NCI-H1694 treated with DMSO at 0.1 percent for 48 hours (cell line): ENCODE measurements at regions not wholly inside any gene's neighbourhood (a gene's known extent, or its start where the extent isn't known, plus 50 kb on each side); places are given as distances from the start of the nearest gene placed in this dataset.

Experiments
- DNase-seq: peaks from one replicate; lab custom pipeline; 2025; lab: John Stamatoyannopoulos, UW

- no peak for DNase-seq
These were observed 650.1 kb downstream of the SLC4A3 start for GRCh38 chr2:220277445-220277975.

- DNase-seq = no peak
These were observed 650.6 kb downstream of the SLC4A3 start for GRCh38 chr2:220278022-220278421.

- no peak for DNase-seq
These were observed 651.9 kb downstream of the SLC4A3 start for GRCh38 chr2:220279372-220279771.

GRCh38 chr2:220279840-220280239, 652.4 kb downstream of the SLC4A3 start:
- no peak for DNase-seq

GRCh38 chr2:220280736-220281135, 653.3 kb downstream of the SLC4A3 start:
- no peak for DNase-seq

GRCh38 chr2:220281771-220282170, 654.3 kb downstream of the SLC4A3 start:
- no peak for DNase-seq

- DNase-seq = no peak
These were observed 654.8 kb downstream of the SLC4A3 start for GRCh38 chr2:220282236-220282635.

GRCh38 chr2:220293966-220294365, 666.5 kb downstream of the SLC4A3 start:
- DNase-seq = no peak

- no peak for DNase-seq
These were observed 668.7 kb downstream of the SLC4A3 start for GRCh38 chr2:220296174-220296573.

GRCh38 chr2:220297093-220297492, 669.7 kb downstream of the SLC4A3 start:
- DNase-seq = no peak

GRCh38 chr2:220300806-220301205, 673.4 kb downstream of the SLC4A3 start:
- DNase-seq = no peak

- no peak for DNase-seq
These were observed 675.3 kb downstream of the SLC4A3 start for GRCh38 chr2:220302756-220303155.

- no peak for DNase-seq
These were observed 681.8 kb downstream of the SLC4A3 start for GRCh38 chr2:220309215-220309614.

- no peak for DNase-seq
These were observed 683.0 kb downstream of the SLC4A3 start for GRCh38 chr2:220310451-220310861.

- no peak for DNase-seq
These were observed 687.8 kb downstream of the SLC4A3 start for GRCh38 chr2:220315098-220315823.

- no peak for DNase-seq
These were observed 690.6 kb downstream of the SLC4A3 start for GRCh38 chr2:220318037-220318436.

GRCh38 chr2:220318508-220318907, 691.1 kb downstream of the SLC4A3 start:
- DNase-seq = no peak

- no peak for DNase-seq
These were observed 692.9 kb downstream of the SLC4A3 start for GRCh38 chr2:220320326-220320725.

- DNase-seq = no peak
These were observed 705.5 kb downstream of the SLC4A3 start for GRCh38 chr2:220332886-220333285.

GRCh38 chr2:220334210-220334609, 706.8 kb downstream of the SLC4A3 start:
- no peak for DNase-seq

GRCh38 chr2:220334871-220335590, 707.6 kb downstream of the SLC4A3 start:
- DNase-seq = no peak

- DNase-seq = no peak
These were observed 708.1 kb downstream of the SLC4A3 start for GRCh38 chr2:220335591-220335915.

- no peak for DNase-seq
These were observed 709.3 kb downstream of the SLC4A3 start for GRCh38 chr2:220336771-220337170.
